NB4 (cell line): ENCODE measurements at regions not wholly inside any gene's neighbourhood (a gene's known extent, or its start where the extent isn't known, plus 50 kb on each side); places are given as distances from the start of the nearest gene placed in this dataset.

Experiments used
- CTCF ChIP-seq: IDR thresholded peaks from one replicate; pipeline ENCODE4 v1.5.1; 2012; ENCODE audit warnings: low read depth, low read length
- MAX ChIP-seq: IDR thresholded peaks from 2 replicates; pipeline ENCODE4 v1.6.1; 2011; ENCODE audit warnings: low read depth, low read length
- MYC ChIP-seq: IDR thresholded peaks from 2 replicates; pipeline ENCODE4 v1.6.1; 2011; ENCODE audit warnings: low read depth, low read length
- POLR2A ChIP-seq: IDR thresholded peaks from 2 replicates; pipeline ENCODE4 v1.6.1; 2011; ENCODE audit warnings: mild to moderate bottlenecking; ENCODE audit not compliant: insufficient read length; ENCODE audit errors: extremely low read depth

GRCh38 chr15:35647303-35647702, 101.3 kb upstream of the DPH6 start:
- TF ChIP-seq CTCF = no peak
- TF ChIP-seq POLR2A = no peak
- no peak for TF ChIP-seq MAX
- TF ChIP-seq MYC = no peak
